ENCODE measurements at regions not wholly inside any gene's neighbourhood (a gene's known extent, or its start where the extent isn't known, plus 50 kb on each side); places are given as distances from the start of the nearest gene placed in this dataset.

GRCh38 chr16:73563709-73564108, 515.8 kb upstream of the ZFHX3 start:
- H3K4me3 ChIP-seq (ENCODE audit: low read length in 2 of 2): no peak overlapping the region
- H3K9ac ChIP-seq (ENCODE audit: low read depth in 1 of 2, low read length in 2 of 2): no peak overlapping the region
- no peaks in the 10 kb centered on the region for H3K27me3 ChIP-seq (ENCODE audit: control insufficient read depth in 2 of 2, insufficient read depth in 2 of 2, low read length in 2 of 2)
- no peaks in the 10 kb centered on the region for H3K4me1 ChIP-seq (ENCODE audit: control insufficient read depth in 2 of 2, insufficient read depth in 2 of 2, low read length in 2 of 2)
- H3K9me3 ChIP-seq (ENCODE audit: control insufficient read depth in 2 of 2, low read length in 2 of 2): no peaks in the 10 kb centered on the region
- no peak overlapping the region for H3K27ac ChIP-seq (ENCODE audit: low read depth in 2 of 2, low read length in 2 of 2)
- H3K36me3 ChIP-seq (ENCODE audit: control insufficient read depth in 2 of 2, insufficient read depth in 2 of 2, low read length in 2 of 2): no peaks in the 10 kb centered on the region

DNA sequence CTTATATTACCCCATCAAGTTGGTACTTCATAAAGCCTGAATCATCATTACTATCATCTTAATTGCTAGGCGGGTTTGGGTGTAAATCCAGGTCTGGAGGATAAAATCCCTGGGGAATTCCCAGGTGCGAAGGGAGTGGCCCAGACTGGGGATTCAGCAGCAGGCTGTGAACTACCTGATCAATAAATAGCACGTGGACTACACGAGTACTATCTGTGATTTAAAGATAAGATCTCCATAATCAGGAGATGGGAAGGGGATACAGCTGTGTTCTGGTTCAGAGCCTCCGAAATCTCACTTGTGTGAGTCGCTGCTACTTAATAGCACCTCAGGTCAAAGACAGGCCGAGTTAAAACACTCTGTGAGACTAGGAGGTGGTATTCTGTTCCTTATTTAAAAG, 512.6 kb upstream of the ZFHX3 start:
- Histone ChIP-seq H3K9me3 (ENCODE audit: control insufficient read depth in 2 of 2, low read length in 2 of 2) (no peaks in the 10 kb centered on the region), H3K4me1 (ENCODE audit: control insufficient read depth in 2 of 2, insufficient read depth in 2 of 2, low read length in 2 of 2) (no peaks in the 10 kb centered on the region), H3K9ac (ENCODE audit: low read depth in 1 of 2, low read length in 2 of 2) (no peak overlapping the region), H3K27me3 (ENCODE audit: control insufficient read depth in 2 of 2, insufficient read depth in 2 of 2, low read length in 2 of 2) (no peaks in the 10 kb centered on the region), H3K27ac (ENCODE audit: low read depth in 2 of 2, low read length in 2 of 2) (no peak overlapping the region), H3K4me3 (ENCODE audit: low read length in 2 of 2) (no peak overlapping the region), H3K36me3 (ENCODE audit: control insufficient read depth in 2 of 2, insufficient read depth in 2 of 2, low read length in 2 of 2) (no peaks in the 10 kb centered on the region)

DNA sequence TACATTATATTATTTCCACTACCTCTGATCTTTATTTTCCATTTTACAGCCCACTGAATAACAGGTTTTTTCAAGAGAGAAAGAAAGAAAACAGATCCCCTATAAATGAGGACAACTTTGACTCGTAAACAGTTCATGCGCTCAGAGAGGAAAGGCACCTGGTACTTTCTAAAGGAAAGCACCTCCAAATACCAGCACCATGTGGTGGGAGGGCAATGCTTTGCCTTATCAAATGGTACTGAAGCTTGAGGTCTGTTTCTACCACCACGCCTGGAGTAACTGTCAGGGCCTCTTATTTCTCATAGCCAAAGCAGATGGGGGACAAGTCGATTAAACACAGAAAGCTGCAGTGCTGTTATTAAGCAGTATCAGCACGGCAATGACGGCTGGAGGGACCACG, 510.3 kb upstream of the ZFHX3 start:
- H3K36me3 ChIP-seq (ENCODE audit: control insufficient read depth in 2 of 2, insufficient read depth in 2 of 2, low read length in 2 of 2): no peaks in the 10 kb centered on the region
- no peaks in the 10 kb centered on the region for H3K4me1 ChIP-seq (ENCODE audit: control insufficient read depth in 2 of 2, insufficient read depth in 2 of 2, low read length in 2 of 2)
- no peaks in the 10 kb centered on the region for H3K27me3 ChIP-seq (ENCODE audit: control insufficient read depth in 2 of 2, insufficient read depth in 2 of 2, low read length in 2 of 2)

DNA sequence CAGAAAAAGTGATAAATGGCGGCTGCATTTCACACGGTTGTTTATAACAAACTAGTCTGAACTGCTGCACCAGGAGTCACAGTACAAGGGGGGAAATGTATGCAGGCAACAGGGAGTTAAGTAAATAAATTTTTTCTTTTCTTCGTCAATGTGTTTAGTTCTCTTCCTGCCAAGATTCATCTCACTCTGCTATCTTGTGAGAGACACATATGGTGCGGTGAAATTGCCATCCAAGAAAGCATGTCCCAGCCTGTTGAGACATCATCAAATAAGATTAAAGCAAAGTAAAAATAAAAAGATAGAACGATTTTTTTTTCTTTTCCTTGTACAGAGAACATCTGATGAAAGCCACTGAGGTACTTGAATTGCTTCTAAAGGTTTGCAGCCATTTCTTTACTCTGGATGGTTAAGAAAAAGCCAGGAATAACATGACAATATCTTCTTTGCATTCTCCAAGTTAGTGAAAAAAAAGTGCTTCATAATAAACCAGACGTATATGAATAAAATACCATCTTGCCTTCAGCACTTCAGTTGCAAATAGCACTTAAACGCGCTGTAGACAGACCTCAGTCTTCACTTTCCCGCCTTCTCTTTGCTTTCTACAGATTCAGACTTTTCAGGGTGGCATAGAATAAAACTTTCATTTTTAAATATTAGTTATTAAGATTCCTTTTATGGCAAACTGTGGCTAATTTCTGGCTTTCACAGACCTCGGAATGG, 506.2 kb upstream of the ZFHX3 start:
- no peaks in the 10 kb centered on the region for H3K4me1 ChIP-seq (ENCODE audit: control insufficient read depth in 2 of 2, insufficient read depth in 2 of 2, low read length in 2 of 2)
- H3K27me3 ChIP-seq (ENCODE audit: control insufficient read depth in 2 of 2, insufficient read depth in 2 of 2, low read length in 2 of 2): peaks cover 0 to 2% of the 10 kb centered on the region in 2 donors
- no peak overlapping the region for H3K27ac ChIP-seq (ENCODE audit: low read depth in 2 of 2, low read length in 2 of 2)
- H3K4me3 ChIP-seq (ENCODE audit: low read length in 2 of 2): no peak overlapping the region
- no peaks in the 10 kb centered on the region for H3K36me3 ChIP-seq (ENCODE audit: control insufficient read depth in 2 of 2, insufficient read depth in 2 of 2, low read length in 2 of 2)
- H3K9me3 ChIP-seq (ENCODE audit: control insufficient read depth in 2 of 2, low read length in 2 of 2): no peaks in the 10 kb centered on the region
- H3K9ac ChIP-seq (ENCODE audit: low read depth in 1 of 2, low read length in 2 of 2): no peak overlapping the region

More for the DNA sequence above, 510.3 kb upstream of the ZFHX3 start:
- no peak overlapping the region for H3K27ac ChIP-seq (ENCODE audit: low read depth in 2 of 2, low read length in 2 of 2)
- no peaks in the 10 kb centered on the region for H3K9me3 ChIP-seq (ENCODE audit: control insufficient read depth in 2 of 2, low read length in 2 of 2)
- no peak overlapping the region for H3K4me3 ChIP-seq (ENCODE audit: low read length in 2 of 2)
- H3K9ac ChIP-seq (ENCODE audit: low read depth in 1 of 2, low read length in 2 of 2): no peak overlapping the region

GRCh38 chr16:73549984-73550631, 502.2 kb upstream of the ZFHX3 start:
- H3K27ac ChIP-seq (ENCODE audit: low read depth in 2 of 2, low read length in 2 of 2): no peak overlapping the region
- no peak overlapping the region for H3K9ac ChIP-seq (ENCODE audit: low read depth in 1 of 2, low read length in 2 of 2)
- no peaks in the 10 kb centered on the region for H3K36me3 ChIP-seq (ENCODE audit: control insufficient read depth in 2 of 2, insufficient read depth in 2 of 2, low read length in 2 of 2)
- no peak overlapping the region for H3K4me3 ChIP-seq (ENCODE audit: low read length in 2 of 2)
- no peaks in the 10 kb centered on the region for H3K4me1 ChIP-seq (ENCODE audit: control insufficient read depth in 2 of 2, insufficient read depth in 2 of 2, low read length in 2 of 2)
- H3K9me3 ChIP-seq (ENCODE audit: control insufficient read depth in 2 of 2, low read length in 2 of 2): no peaks in the 10 kb centered on the region
- H3K27me3 ChIP-seq (ENCODE audit: control insufficient read depth in 2 of 2, insufficient read depth in 2 of 2, low read length in 2 of 2): peaks cover 9 to 20% of the 10 kb centered on the region in 2 donors

DNA sequence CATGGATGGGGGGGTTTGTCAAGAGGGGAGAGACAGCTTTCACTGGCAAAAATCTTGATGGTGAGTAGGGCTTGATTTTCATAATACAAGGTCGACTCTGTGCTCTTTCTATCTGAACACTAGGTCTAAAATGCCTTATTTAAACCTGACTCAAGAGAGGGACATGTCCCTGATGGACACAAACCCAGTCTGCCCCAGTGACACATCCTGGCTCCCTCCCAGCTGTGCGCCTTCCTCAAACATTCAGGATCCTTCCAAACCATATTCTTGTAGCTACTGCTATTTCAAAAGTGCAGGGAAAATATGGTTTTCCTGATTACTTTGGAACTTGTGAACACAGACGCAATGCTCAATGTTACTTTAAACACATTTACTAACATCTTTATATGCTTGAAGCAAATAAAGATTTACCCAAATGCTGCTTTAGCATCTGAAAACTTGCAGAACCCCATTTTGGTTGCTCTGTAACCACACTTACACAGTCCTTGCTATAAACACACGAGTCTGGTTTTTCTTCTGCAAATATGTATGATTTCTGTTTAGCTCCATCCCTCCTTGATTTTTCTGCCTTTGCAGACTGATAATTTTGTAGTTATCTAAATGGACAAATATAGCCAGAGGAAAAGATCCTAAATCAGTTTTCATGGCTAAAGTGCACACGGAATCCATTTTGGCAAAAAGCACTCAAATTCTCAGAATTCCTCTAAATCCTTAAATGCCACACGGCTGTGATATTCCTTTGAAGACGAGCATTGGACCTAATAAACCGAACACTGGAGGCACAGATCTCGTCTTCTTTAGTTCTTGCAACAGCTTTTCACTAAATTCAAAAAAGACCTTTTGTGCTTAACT, 499.9 kb upstream of the ZFHX3 start:
- H3K27ac ChIP-seq (ENCODE audit: low read depth in 2 of 2, low read length in 2 of 2): no peak overlapping the region
- H3K4me1 ChIP-seq (ENCODE audit: control insufficient read depth in 2 of 2, insufficient read depth in 2 of 2, low read length in 2 of 2): no peaks in the 10 kb centered on the region
- no peak overlapping the region for H3K9ac ChIP-seq (ENCODE audit: low read depth in 1 of 2, low read length in 2 of 2)
- H3K36me3 ChIP-seq (ENCODE audit: control insufficient read depth in 2 of 2, insufficient read depth in 2 of 2, low read length in 2 of 2): no peaks in the 10 kb centered on the region
- H3K4me3 ChIP-seq (ENCODE audit: low read length in 2 of 2): no peak overlapping the region
- peaks cover 9 to 37% of the 10 kb centered on the region in 2 donors for H3K27me3 ChIP-seq (ENCODE audit: control insufficient read depth in 2 of 2, insufficient read depth in 2 of 2, low read length in 2 of 2)
- no peaks in the 10 kb centered on the region for H3K9me3 ChIP-seq (ENCODE audit: control insufficient read depth in 2 of 2, low read length in 2 of 2)

DNA sequence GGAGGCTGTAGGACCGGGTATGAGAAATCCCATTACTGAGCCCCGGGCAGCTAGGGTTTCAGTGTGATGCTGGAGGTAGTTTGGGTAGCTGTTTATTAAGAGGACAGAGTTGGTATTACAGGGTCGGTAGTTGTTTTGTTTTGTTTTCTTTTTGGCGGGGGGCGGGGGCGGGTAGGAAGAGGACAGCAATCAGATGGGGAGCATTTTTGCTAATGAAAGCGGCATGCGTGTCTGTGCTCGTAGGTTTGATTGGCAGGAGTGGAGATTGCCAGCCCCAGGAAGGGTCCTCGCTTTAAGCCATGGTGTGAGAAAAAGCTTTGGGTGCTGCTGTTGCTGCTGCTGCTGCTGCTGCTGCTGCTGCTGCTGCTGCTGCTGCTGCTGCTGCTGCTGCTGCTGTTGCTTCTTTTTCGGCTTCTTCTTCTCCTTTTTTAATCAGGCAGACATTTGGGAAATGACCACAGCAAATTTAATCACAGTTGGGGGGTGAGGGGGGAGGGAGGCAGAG, 498.5 kb upstream of the ZFHX3 start:
- Histone ChIP-seq H3K4me3 (ENCODE audit: low read length in 2 of 2) (no peak overlapping the region), H3K36me3 (ENCODE audit: control insufficient read depth in 2 of 2, insufficient read depth in 2 of 2, low read length in 2 of 2) (no peaks in the 10 kb centered on the region), H3K9me3 (ENCODE audit: control insufficient read depth in 2 of 2, low read length in 2 of 2) (no peaks in the 10 kb centered on the region), H3K4me1 (ENCODE audit: control insufficient read depth in 2 of 2, insufficient read depth in 2 of 2, low read length in 2 of 2) (no peaks in the 10 kb centered on the region), H3K27me3 (ENCODE audit: control insufficient read depth in 2 of 2, insufficient read depth in 2 of 2, low read length in 2 of 2) (peaks cover 9 to 39% of the 10 kb centered on the region in 2 donors), H3K27ac (ENCODE audit: low read depth in 2 of 2, low read length in 2 of 2) (no peak overlapping the region), H3K9ac (ENCODE audit: low read depth in 1 of 2, low read length in 2 of 2) (no peak overlapping the region)

GRCh38 chr16:73545755-73546154, 497.8 kb upstream of the ZFHX3 start:
- H3K9ac ChIP-seq (ENCODE audit: low read depth in 1 of 2, low read length in 2 of 2): no peak overlapping the region
- no peak overlapping the region for H3K27ac ChIP-seq (ENCODE audit: low read depth in 2 of 2, low read length in 2 of 2)
- no peaks in the 10 kb centered on the region for H3K36me3 ChIP-seq (ENCODE audit: control insufficient read depth in 2 of 2, insufficient read depth in 2 of 2, low read length in 2 of 2)
- H3K4me1 ChIP-seq (ENCODE audit: control insufficient read depth in 2 of 2, insufficient read depth in 2 of 2, low read length in 2 of 2): no peaks in the 10 kb centered on the region
- peaks cover 9 to 39% of the 10 kb centered on the region in 2 donors for H3K27me3 ChIP-seq (ENCODE audit: control insufficient read depth in 2 of 2, insufficient read depth in 2 of 2, low read length in 2 of 2)
- H3K4me3 ChIP-seq (ENCODE audit: low read length in 2 of 2): no peak overlapping the region
- no peaks in the 10 kb centered on the region for H3K9me3 ChIP-seq (ENCODE audit: control insufficient read depth in 2 of 2, low read length in 2 of 2)

GRCh38 chr16:73545290-73545689, 497.4 kb upstream of the ZFHX3 start:
- H3K9me3 ChIP-seq (ENCODE audit: control insufficient read depth in 2 of 2, low read length in 2 of 2): no peaks in the 10 kb centered on the region
- no peak overlapping the region for H3K9ac ChIP-seq (ENCODE audit: low read depth in 1 of 2, low read length in 2 of 2)
- no peaks in the 10 kb centered on the region for H3K36me3 ChIP-seq (ENCODE audit: control insufficient read depth in 2 of 2, insufficient read depth in 2 of 2, low read length in 2 of 2)
- H3K4me3 ChIP-seq (ENCODE audit: low read length in 2 of 2): no peak overlapping the region
- H3K27me3 ChIP-seq (ENCODE audit: control insufficient read depth in 2 of 2, insufficient read depth in 2 of 2, low read length in 2 of 2): peaks cover 9 to 39% of the 10 kb centered on the region in 2 donors
- H3K4me1 ChIP-seq (ENCODE audit: control insufficient read depth in 2 of 2, insufficient read depth in 2 of 2, low read length in 2 of 2): no peaks in the 10 kb centered on the region
- H3K27ac ChIP-seq (ENCODE audit: low read depth in 2 of 2, low read length in 2 of 2): no peak overlapping the region

DNA sequence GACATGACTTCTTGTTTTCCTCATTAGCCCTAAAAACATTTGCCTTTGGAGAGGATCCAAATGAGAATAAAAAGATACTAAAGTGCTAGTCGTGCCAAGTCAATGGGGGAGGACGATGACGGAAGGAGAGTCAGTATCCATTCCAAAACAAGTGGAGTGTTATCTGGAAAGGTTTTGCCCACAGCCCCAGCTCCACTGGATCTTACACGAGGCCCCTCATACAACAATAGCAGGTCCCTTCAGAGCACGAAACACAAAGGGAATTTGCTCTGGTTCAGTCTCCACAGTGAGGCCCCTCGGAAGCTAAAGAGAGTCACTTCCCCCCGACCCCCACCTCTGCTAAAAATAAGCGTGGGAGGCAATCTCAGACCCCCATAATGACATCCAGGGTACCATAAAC, 496.9 kb upstream of the ZFHX3 start:
- no peaks in the 10 kb centered on the region for H3K9me3 ChIP-seq (ENCODE audit: control insufficient read depth in 2 of 2, low read length in 2 of 2)
- H3K9ac ChIP-seq (ENCODE audit: low read depth in 1 of 2, low read length in 2 of 2): no peak overlapping the region
- H3K36me3 ChIP-seq (ENCODE audit: control insufficient read depth in 2 of 2, insufficient read depth in 2 of 2, low read length in 2 of 2): no peaks in the 10 kb centered on the region
- H3K27ac ChIP-seq (ENCODE audit: low read depth in 2 of 2, low read length in 2 of 2): no peak overlapping the region
- no peaks in the 10 kb centered on the region for H3K4me1 ChIP-seq (ENCODE audit: control insufficient read depth in 2 of 2, insufficient read depth in 2 of 2, low read length in 2 of 2)
- no peak overlapping the region for H3K4me3 ChIP-seq (ENCODE audit: low read length in 2 of 2)
- H3K27me3 ChIP-seq (ENCODE audit: control insufficient read depth in 2 of 2, insufficient read depth in 2 of 2, low read length in 2 of 2): peaks cover 9 to 36% of the 10 kb centered on the region in 2 donors
